ENCODE measurements at regions not wholly inside any gene's neighbourhood (a gene's known extent, or its start where the extent isn't known, plus 50 kb on each side); places are given as distances from the start of the nearest gene placed in this dataset.

- WGBS, 2 donors, result 67 to 77% methylated on average over 11 of the region's 11 CpGs
Measured at GRCh38 chr2:204109681-204110080, 173.1 kb downstream of the ICOS start.

DNA sequence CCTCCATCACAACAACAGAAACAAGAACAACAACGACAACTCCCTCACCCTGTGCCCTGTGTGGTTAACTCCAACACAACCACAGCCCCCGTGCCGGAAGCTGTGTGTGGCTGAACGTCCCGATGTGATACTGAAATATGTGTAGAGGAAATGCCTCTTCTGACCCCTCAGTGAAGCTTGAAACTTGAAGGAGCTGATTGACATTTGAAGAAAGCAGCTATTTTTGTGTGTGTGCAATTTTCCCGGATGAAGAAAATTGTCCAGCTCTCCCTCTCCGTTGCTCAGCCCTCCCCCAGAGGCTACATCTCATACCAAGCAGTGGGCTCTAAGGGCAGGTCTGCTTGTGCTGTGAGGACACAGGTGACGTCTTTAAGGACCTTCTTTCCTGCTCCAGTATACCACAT lies 173.8 kb downstream of the ICOS start:
- Histone ChIP-seq H3K27ac (peak overlapping the region in 2 of 4 donors; percentile 47 to 51), H3K9me3 (no peaks in the 10 kb centered on the region), H3K4me3 (peak overlapping the region in 1 of 4 donors; percentile 4), H3K4me1 (peaks cover 0 to 57% (median 15%) of the 10 kb centered on the region in 3 donors), H3K27me3 (no peaks in the 10 kb centered on the region), H3K36me3 (no peaks in the 10 kb centered on the region)
- WGBS, 2 donors, result 34 to 37% methylated on average over 8 of the region's 8 CpGs
- TF ChIP-seq, protein P1, sequence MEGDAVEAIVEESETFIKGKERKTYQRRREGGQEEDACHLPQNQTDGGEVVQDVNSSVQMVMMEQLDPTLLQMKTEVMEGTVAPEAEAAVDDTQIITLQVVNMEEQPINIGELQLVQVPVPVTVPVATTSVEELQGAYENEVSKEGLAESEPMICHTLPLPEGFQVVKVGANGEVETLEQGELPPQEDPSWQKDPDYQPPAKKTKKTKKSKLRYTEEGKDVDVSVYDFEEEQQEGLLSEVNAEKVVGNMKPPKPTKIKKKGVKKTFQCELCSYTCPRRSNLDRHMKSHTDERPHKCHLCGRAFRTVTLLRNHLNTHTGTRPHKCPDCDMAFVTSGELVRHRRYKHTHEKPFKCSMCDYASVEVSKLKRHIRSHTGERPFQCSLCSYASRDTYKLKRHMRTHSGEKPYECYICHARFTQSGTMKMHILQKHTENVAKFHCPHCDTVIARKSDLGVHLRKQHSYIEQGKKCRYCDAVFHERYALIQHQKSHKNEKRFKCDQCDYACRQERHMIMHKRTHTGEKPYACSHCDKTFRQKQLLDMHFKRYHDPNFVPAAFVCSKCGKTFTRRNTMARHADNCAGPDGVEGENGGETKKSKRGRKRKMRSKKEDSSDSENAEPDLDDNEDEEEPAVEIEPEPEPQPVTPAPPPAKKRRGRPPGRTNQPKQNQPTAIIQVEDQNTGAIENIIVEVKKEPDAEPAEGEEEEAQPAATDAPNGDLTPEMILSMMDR (IDR thresholded peaks at IDR 0.05), result no peak
- TF ChIP-seq POLR2A (IDR thresholded peaks at IDR 0.05), result no peak
- no peak for DNase-seq
- intact Hi-C loops (cut with DNase I), result no loop called here

More at GRCh38 chr2:204109681-204110080, 173.1 kb downstream of the ICOS start:
- peaks cover 0 to 51% (median 15%) of the 10 kb centered on the region in 3 donors for H3K4me1 ChIP-seq
- H3K9me3 ChIP-seq, result no peaks in the 10 kb centered on the region
- no peaks in the 10 kb centered on the region for H3K36me3 ChIP-seq
- DNase-seq, result no peak
- intact Hi-C loops (cut with DNase I), result no loop called here
- H3K27ac ChIP-seq, result peak overlapping the region in 2 of 4 donors; percentile 8 to 51
- no peak overlapping the region for H3K4me3 ChIP-seq
- no peaks in the 10 kb centered on the region for H3K27me3 ChIP-seq
- no peak for TF ChIP-seq POLR2A (IDR thresholded peaks at IDR 0.05)
- TF ChIP-seq, protein P1 (IDR thresholded peaks at IDR 0.05), result no peak

- Histone ChIP-seq H3K27ac (peak overlapping the region in 2 of 4 donors; percentile 47 to 51), H3K27me3 (no peaks in the 10 kb centered on the region), H3K4me3 (peak overlapping the region in 1 of 4 donors; percentile 4), H3K36me3 (no peaks in the 10 kb centered on the region), H3K4me1 (peaks cover 0 to 63% (median 19%) of the 10 kb centered on the region in 3 donors), H3K9me3 (no peaks in the 10 kb centered on the region)
- no peak for DNase-seq
- intact Hi-C loops (cut with DNase I), result no loop called here
- WGBS, 2 donors, result 55 to 57% methylated on average over 5 of the region's 5 CpGs
- TF ChIP-seq POLR2A (IDR thresholded peaks at IDR 0.05), result no peak
- TF ChIP-seq, protein P1 (IDR thresholded peaks at IDR 0.05), result no peak
Measured at GRCh38 chr2:204110751-204111516, 174.4 kb downstream of the ICOS start.

DNA sequence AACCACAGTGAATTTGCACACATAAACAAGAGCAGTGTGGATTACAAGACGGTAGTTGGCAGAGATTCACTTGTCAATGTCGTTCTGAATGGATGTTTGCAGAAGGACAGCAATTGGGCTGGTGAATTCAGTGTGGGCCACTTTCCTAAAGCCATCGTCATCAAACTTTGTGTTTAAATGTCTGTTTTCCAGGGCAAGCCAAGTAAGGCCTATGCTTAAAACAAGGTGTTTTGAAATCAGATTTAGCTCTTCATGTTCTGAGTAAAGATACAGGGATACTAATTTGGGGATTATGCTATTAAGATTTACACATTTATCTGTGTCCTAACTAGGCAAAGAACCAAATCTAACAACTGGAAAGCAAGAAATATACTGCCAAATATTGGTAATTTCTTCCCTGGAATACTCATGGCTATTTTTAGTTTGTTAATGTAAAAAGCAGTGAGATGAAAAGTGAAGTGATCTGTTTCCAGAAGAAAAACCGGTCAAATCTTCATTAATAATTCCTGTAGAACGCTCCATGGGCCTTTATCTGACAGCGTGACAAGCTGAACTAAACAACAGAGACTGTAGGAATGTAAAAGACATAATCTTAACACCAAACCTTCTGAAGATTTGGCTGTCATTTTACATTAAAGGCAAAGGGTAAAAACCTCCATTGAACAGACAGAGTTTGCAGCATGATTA lies 175.7 kb downstream of the ICOS start:
- intact Hi-C loops (cut with DNase I), result no loop called here
- Histone ChIP-seq H3K27ac (no peak overlapping the region), H3K27me3 (no peaks in the 10 kb centered on the region), H3K4me1 (peaks cover 4 to 76% (median 22%) of the 10 kb centered on the region in 3 donors), H3K36me3 (no peaks in the 10 kb centered on the region), H3K4me3 (no peak overlapping the region), H3K9me3 (no peaks in the 10 kb centered on the region)
- TF ChIP-seq, protein P1 (IDR thresholded peaks at IDR 0.05), result no peak
- no peak for TF ChIP-seq POLR2A (IDR thresholded peaks at IDR 0.05)
- DNase-seq, result no peak
- WGBS, 2 donors, result 63 to 72% methylated on average over 6 of the region's 6 CpGs
